Parathyroid adenoma (tissue), 2 donors: ENCODE measurements at regions not wholly inside any gene's neighbourhood (a gene's known extent, or its start where the extent isn't known, plus 50 kb on each side); places are given as distances from the start of the nearest gene placed in this dataset.

Experiments used
- H2AFZ ChIP-seq: fragments of 300-600 bp; sonication (generic); one replicate; pipeline ENCODE4 v1.7.0; 2017; ENCODE audit warnings: antibody characterized with exemption, mild to moderate bottlenecking
- H3K27ac ChIP-seq: fragments of 300-600 bp; sonication (generic); one replicate; pipeline ENCODE4 v1.7.0; 2017
- H3K27me3 ChIP-seq: fragments of 300-600 bp; sonication (generic); one replicate; pipeline ENCODE4 v1.7.0; 2017; ENCODE audit warnings: low read length; ENCODE audit not compliant: control insufficient read depth, insufficient read depth
- H3K36me3 ChIP-seq: fragments of 300-600 bp; sonication (generic); one replicate; pipeline ENCODE4 v1.7.0; 2017; ENCODE audit warnings: low read length; ENCODE audit not compliant: control insufficient read depth, insufficient read depth
- H3K4me1 ChIP-seq: fragments of 300-600 bp; sonication (generic); one replicate; pipeline ENCODE4 v1.7.0; 2017; ENCODE audit warnings: control low read depth
- H3K4me2 ChIP-seq: fragments of 300-600 bp; sonication (generic); one replicate; pipeline ENCODE4 v1.7.0; 2017; ENCODE audit warnings: low read length
- H3K4me3 ChIP-seq: fragments of 300-600 bp; sonication (generic); one replicate; pipeline ENCODE4 v1.7.0; 2017; ENCODE audit warnings: low read depth, low read length
- H3K79me2 ChIP-seq: fragments of 300-600 bp; sonication (generic); one replicate; pipeline ENCODE4 v1.7.0; 2017; ENCODE audit warnings: control low read depth
- H3K9ac ChIP-seq: fragments of 300-600 bp; sonication (generic); one replicate; pipeline ENCODE4 v1.7.0; 2017; ENCODE audit warnings: mild to moderate bottlenecking
- H3K9me3 ChIP-seq: fragments of 300-600 bp; sonication (generic); one replicate; pipeline ENCODE4 v1.7.0; 2017; ENCODE audit warnings: low read length; ENCODE audit not compliant: control insufficient read depth
- TF ChIP-seq, protein P1 (sequence below): fragments of 300-600 bp; sonication (generic); IDR thresholded peaks from one replicate; pipeline ENCODE4 v1.7.0; 2017; ENCODE audit warnings: antibody characterized with exemption, mild to moderate bottlenecking
- donor health status: primary hyperparathyroidism.

GRCh38 chr9:108052431-108053080 lies 563.0 kb upstream of the KLF4 start:
- no peaks in the 10 kb centered on the region for H3K4me1 ChIP-seq
- TF ChIP-seq, protein P1, sequence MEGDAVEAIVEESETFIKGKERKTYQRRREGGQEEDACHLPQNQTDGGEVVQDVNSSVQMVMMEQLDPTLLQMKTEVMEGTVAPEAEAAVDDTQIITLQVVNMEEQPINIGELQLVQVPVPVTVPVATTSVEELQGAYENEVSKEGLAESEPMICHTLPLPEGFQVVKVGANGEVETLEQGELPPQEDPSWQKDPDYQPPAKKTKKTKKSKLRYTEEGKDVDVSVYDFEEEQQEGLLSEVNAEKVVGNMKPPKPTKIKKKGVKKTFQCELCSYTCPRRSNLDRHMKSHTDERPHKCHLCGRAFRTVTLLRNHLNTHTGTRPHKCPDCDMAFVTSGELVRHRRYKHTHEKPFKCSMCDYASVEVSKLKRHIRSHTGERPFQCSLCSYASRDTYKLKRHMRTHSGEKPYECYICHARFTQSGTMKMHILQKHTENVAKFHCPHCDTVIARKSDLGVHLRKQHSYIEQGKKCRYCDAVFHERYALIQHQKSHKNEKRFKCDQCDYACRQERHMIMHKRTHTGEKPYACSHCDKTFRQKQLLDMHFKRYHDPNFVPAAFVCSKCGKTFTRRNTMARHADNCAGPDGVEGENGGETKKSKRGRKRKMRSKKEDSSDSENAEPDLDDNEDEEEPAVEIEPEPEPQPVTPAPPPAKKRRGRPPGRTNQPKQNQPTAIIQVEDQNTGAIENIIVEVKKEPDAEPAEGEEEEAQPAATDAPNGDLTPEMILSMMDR, result no peak
- no peak overlapping the region for H3K4me2 ChIP-seq

GRCh38 chr9:108050894-108051293 lies 561.3 kb upstream of the KLF4 start:
- no peaks in the 10 kb centered on the region for H3K27me3 ChIP-seq
- no peak overlapping the region for H3K27ac ChIP-seq
- no peak overlapping the region for H3K9ac ChIP-seq
- H3K79me2 ChIP-seq, result no peaks in the 10 kb centered on the region
- H3K36me3 ChIP-seq, result no peaks in the 10 kb centered on the region
- no peaks in the 10 kb centered on the region for H3K9me3 ChIP-seq
- no peak overlapping the region for H3K4me2 ChIP-seq
- no peak overlapping the region for H2AFZ ChIP-seq
- no peak overlapping the region for H3K4me3 ChIP-seq
- H3K4me1 ChIP-seq, result no peaks in the 10 kb centered on the region
- TF ChIP-seq, protein P1, result no peak

More at GRCh38 chr9:108052431-108053080, 563.0 kb upstream of the KLF4 start:
- H3K27ac ChIP-seq, result no peak overlapping the region
- H2AFZ ChIP-seq, result no peak overlapping the region
- H3K9ac ChIP-seq, result no peak overlapping the region
- H3K36me3 ChIP-seq, result no peaks in the 10 kb centered on the region
- H3K79me2 ChIP-seq, result no peaks in the 10 kb centered on the region
- H3K27me3 ChIP-seq, result no peaks in the 10 kb centered on the region
- no peaks in the 10 kb centered on the region for H3K9me3 ChIP-seq
- H3K4me3 ChIP-seq, result no peak overlapping the region

DNA sequence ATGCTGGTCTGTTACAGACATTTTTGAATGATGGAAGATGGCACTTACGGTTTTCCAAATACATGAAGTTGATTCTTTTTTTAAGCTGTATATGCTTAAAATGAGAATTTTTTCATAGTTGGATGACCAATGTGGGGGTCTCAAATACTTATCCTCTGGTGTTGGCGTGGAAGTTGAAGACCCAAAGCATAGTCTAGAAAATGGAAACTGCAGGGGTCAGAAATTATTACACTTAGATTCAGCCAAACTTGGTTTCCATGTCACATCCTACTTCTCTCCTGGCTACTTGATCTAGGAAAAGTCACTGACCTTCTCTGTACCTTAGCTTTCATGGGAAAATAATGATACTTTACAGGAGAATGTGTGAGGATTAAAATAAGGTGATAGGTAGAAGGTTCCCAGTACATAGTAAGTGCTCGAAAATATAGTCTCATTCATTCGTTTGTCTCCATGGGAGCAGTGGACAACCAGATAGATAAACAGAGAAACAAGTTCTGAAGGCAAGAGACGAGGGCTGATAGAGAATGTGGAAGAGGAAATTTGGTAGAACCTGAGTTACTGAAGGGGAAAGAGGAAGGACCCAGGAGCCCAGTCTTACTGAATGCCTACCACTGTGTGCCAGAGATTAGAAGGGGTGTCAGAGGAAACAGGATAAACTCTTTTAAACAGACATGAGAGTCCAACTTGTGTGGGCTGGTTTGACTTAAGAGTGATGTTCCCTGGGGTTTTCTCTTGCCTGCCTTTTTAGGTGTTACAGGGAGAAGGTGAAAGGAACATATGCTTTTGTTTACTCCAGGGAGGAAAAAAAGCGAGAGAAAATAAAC lies 560.3 kb upstream of the KLF4 start:
- Histone ChIP-seq H3K4me3 (no peak overlapping the region), H3K36me3 (no peaks in the 10 kb centered on the region), H3K79me2 (no peaks in the 10 kb centered on the region), H2AFZ (no peak overlapping the region), H3K9me3 (no peaks in the 10 kb centered on the region), H3K9ac (no peak overlapping the region), H3K27me3 (no peaks in the 10 kb centered on the region), H3K4me1 (no peaks in the 10 kb centered on the region), H3K27ac (no peak overlapping the region), H3K4me2 (no peak overlapping the region)
- TF ChIP-seq, protein P1, result no peak

DNA sequence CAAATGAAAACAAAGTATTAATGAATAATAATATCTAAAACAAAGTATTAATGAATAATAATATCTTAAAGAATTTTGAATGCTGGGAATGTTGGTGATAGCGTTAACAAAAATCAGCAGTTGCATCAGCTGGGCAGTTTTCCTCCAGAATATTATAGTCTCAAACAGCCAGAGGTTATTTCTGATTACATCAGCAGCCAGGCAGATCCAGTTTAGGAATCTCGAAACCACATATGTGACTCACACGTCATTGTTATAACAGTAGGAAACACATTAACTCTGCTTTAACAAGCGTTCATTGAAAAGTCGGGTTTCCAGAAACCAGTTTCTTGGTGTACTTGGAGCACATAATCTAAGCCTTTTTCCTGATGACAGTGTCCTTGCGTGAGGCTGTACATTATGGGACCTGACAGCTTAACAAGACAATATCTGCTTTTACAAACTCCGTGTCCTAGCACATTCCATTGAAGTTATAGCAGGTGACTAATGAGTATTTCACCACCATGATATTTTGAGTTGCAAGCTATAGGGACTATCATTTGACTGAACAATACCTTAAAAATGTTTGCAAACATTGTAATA lies 559.5 kb upstream of the KLF4 start:
- H3K4me2 ChIP-seq, result no peak overlapping the region
- no peak overlapping the region for H3K4me3 ChIP-seq
- H3K9ac ChIP-seq, result no peak overlapping the region
- no peaks in the 10 kb centered on the region for H3K4me1 ChIP-seq
- no peaks in the 10 kb centered on the region for H3K9me3 ChIP-seq
- no peaks in the 10 kb centered on the region for H3K79me2 ChIP-seq
- no peaks in the 10 kb centered on the region for H3K36me3 ChIP-seq
- H3K27me3 ChIP-seq, result no peaks in the 10 kb centered on the region
- H3K27ac ChIP-seq, result no peak overlapping the region
- H2AFZ ChIP-seq, result no peak overlapping the region
- TF ChIP-seq, protein P1, result no peak
